ENCODE measurements at regions not wholly inside any gene's neighbourhood (a gene's known extent, or its start where the extent isn't known, plus 50 kb on each side); places are given as distances from the start of the nearest gene placed in this dataset.

- TF ChIP-seq ZFX (IDR thresholded peaks at IDR 0.05) = no peak
- TF ChIP-seq CTCF (conservative IDR thresholded peaks at IDR 0.05) = no peak
- H3K27ac ChIP-seq = no peak overlapping the region
These were observed 73.0 kb upstream of the CLCN4 start for GRCh38 chrX:10083809-10084208.

- TF ChIP-seq ZFX (IDR thresholded peaks at IDR 0.05) (no peak), CTCF (conservative IDR thresholded peaks at IDR 0.05) (no peak)
- H3K27ac ChIP-seq = peak overlapping the region; percentile 44
These were observed 71.6 kb upstream of the CLCN4 start for GRCh38 chrX:10085223-10085622.

GRCh38 chrX:10086676-10087075, 70.1 kb upstream of the CLCN4 start:
- peak overlapping the region; percentile 44 for H3K27ac ChIP-seq
- TF ChIP-seq ZFX (IDR thresholded peaks at IDR 0.05) (no peak), CTCF (conservative IDR thresholded peaks at IDR 0.05) (no peak)

- H3K27ac ChIP-seq = no peak overlapping the region
- TF ChIP-seq CTCF (conservative IDR thresholded peaks at IDR 0.05) (no peak), ZFX (IDR thresholded peaks at IDR 0.05) (no peak)
These were observed 69.4 kb upstream of the CLCN4 start for GRCh38 chrX:10087391-10087790.

- H3K27ac ChIP-seq = no peak overlapping the region
- TF ChIP-seq ZFX (IDR thresholded peaks at IDR 0.05) = no peak
- no peak for TF ChIP-seq CTCF (conservative IDR thresholded peaks at IDR 0.05)
These were observed 67.4 kb upstream of the CLCN4 start for GRCh38 chrX:10089378-10089795.

- no peak overlapping the region for H3K27ac ChIP-seq
- TF ChIP-seq CTCF (conservative IDR thresholded peaks at IDR 0.05) (no peak), ZFX (IDR thresholded peaks at IDR 0.05) (no peak)
These were observed 66.5 kb upstream of the CLCN4 start for GRCh38 chrX:10090319-10090718.

GRCh38 chrX:10095246-10095645, 61.5 kb upstream of the CLCN4 start:
- no peak overlapping the region for H3K27ac ChIP-seq
- TF ChIP-seq CTCF (conservative IDR thresholded peaks at IDR 0.05) (no peak), ZFX (IDR thresholded peaks at IDR 0.05) (no peak)
